H9 (cell line): ENCODE measurements at regions not wholly inside any gene's neighbourhood (a gene's known extent, or its start where the extent isn't known, plus 50 kb on each side); places are given as distances from the start of the nearest gene placed in this dataset.

Experiments used
- DNase-seq: peaks from one replicate; pipeline ENCODE4 v3.0.0-alpha.2; 2017
- H2AFZ ChIP-seq: one replicate; pipeline ENCODE4 v1.6.1; 2013; ENCODE audit warnings: mild to moderate bottlenecking, low read length, control low read depth, moderate library complexity
- H2AK5ac ChIP-seq: 2 replicates; pipeline ENCODE4 v1.6.1; 2013; ENCODE audit warnings: low read length, control low read depth, mixed read lengths; ENCODE audit not compliant: insufficient read length
- H2BK120ac ChIP-seq: one replicate; pipeline ENCODE4 v1.6.1; 2013; ENCODE audit warnings: low read depth, mild to moderate bottlenecking, low read length, control low read depth, inconsistent platforms; ENCODE audit not compliant: poor library complexity, severe bottlenecking
- H2BK12ac ChIP-seq: 2 replicates; pipeline ENCODE4 v1.6.1; 2013; ENCODE audit warnings: low read length, control low read depth, mixed read lengths, low read depth; ENCODE audit not compliant: insufficient read length
- H2BK15ac ChIP-seq: 2 replicates; pipeline ENCODE4 v1.6.1; 2013; ENCODE audit warnings: low read depth, low read length, control low read depth
- H2BK20ac ChIP-seq: one replicate; pipeline ENCODE4 v1.6.1; 2013; ENCODE audit warnings: low read depth, mild to moderate bottlenecking, low read length, control low read depth, inconsistent platforms; ENCODE audit not compliant: poor library complexity, severe bottlenecking
- H2BK5ac ChIP-seq: 2 replicates; pipeline ENCODE4 v1.6.1; 2013; ENCODE audit warnings: low read length, control low read depth, mixed read lengths; ENCODE audit not compliant: insufficient read length
- H3K14ac ChIP-seq: 2 replicates; pipeline ENCODE4 v1.6.1; 2013; ENCODE audit warnings: low read length, control low read depth; ENCODE audit not compliant: insufficient read depth
- H3K18ac ChIP-seq: 2 replicates; pipeline ENCODE4 v1.6.1; 2013; ENCODE audit warnings: low read depth, mild to moderate bottlenecking, mixed read lengths, low read length, control low read depth; ENCODE audit not compliant: insufficient read length
- H3K23ac ChIP-seq: 2 replicates; pipeline ENCODE4 v1.6.1; 2013; ENCODE audit warnings: low read length, control low read depth, mixed read lengths, low read depth; ENCODE audit not compliant: insufficient read length
- H3K23me2 ChIP-seq: 2 replicates; pipeline ENCODE4 v1.6.1; 2013; ENCODE audit warnings: low read depth, mild to moderate bottlenecking, mixed read lengths, low read length, control low read depth; ENCODE audit not compliant: insufficient read length, poor library complexity, severe bottlenecking
- H3K27ac ChIP-seq: 2 replicates; pipeline ENCODE4 v1.5.1; 2013; ENCODE audit warnings: low read length, control low read depth, mixed read lengths, low read depth; ENCODE audit not compliant: insufficient read length
- H3K27me3 ChIP-seq: 2 replicates; pipeline ENCODE4 v1.6.1; 2013; ENCODE audit warnings: low read length, control low read depth, inconsistent platforms; ENCODE audit not compliant: insufficient read depth
- H3K4ac ChIP-seq: 2 replicates; pipeline ENCODE4 v1.6.1; 2013; ENCODE audit warnings: low read depth, mild to moderate bottlenecking, control low read depth, inconsistent platforms, low read length, moderate library complexity
- H3K4me1 ChIP-seq: 2 replicates; pipeline ENCODE4 v1.6.1; 2013; ENCODE audit warnings: low read length, control low read depth, inconsistent platforms; ENCODE audit not compliant: insufficient read depth
- H3K4me2 ChIP-seq: 2 replicates; pipeline ENCODE4 v1.6.1; 2013; ENCODE audit warnings: low read length, control low read depth, mixed read lengths; ENCODE audit not compliant: insufficient read length, insufficient read depth
- H3K56ac ChIP-seq: 2 replicates; pipeline ENCODE4 v1.6.1; 2013; ENCODE audit warnings: low read depth, mild to moderate bottlenecking, mixed read lengths, low read length, control low read depth; ENCODE audit not compliant: insufficient read length
- H3K79me1 ChIP-seq: 2 replicates; pipeline ENCODE4 v1.6.1; 2013; ENCODE audit warnings: low read depth, mild to moderate bottlenecking, moderate library complexity, low read length, control low read depth, inconsistent platforms; ENCODE audit not compliant: insufficient read depth, poor library complexity, severe bottlenecking
- H3K79me2 ChIP-seq: 2 replicates; pipeline ENCODE4 v1.6.1; 2013; ENCODE audit warnings: low read length, control low read depth, inconsistent platforms; ENCODE audit not compliant: insufficient read depth
- H3K9ac ChIP-seq: 2 replicates; pipeline ENCODE4 v1.6.1; 2013; ENCODE audit warnings: low read length, control low read depth, mixed read lengths; ENCODE audit not compliant: insufficient read length; ENCODE audit errors: extremely low read depth
- H3K9me3 ChIP-seq: one replicate; pipeline ENCODE4 v1.6.1; 2013; ENCODE audit warnings: low read depth, low read length, inconsistent platforms; ENCODE audit not compliant: control insufficient read depth
- H3T11ph ChIP-seq: one replicate; pipeline ENCODE4 v1.6.1; 2013; ENCODE audit warnings: mild to moderate bottlenecking, low read length, control low read depth, inconsistent platforms
- H4K20me1 ChIP-seq: one replicate; pipeline ENCODE4 v1.6.1; 2013; ENCODE audit not compliant: control insufficient read depth, insufficient read length, insufficient read depth
- H4K5ac ChIP-seq: 2 replicates; pipeline ENCODE4 v1.6.1; 2013; ENCODE audit warnings: low read depth, mild to moderate bottlenecking, mixed read lengths, low read length, control low read depth; ENCODE audit not compliant: insufficient read length
- H4K8ac ChIP-seq: replicated peaks from 2 replicates; pipeline ENCODE4 v1.6.1; 2013; ENCODE audit warnings: low read length, control low read depth, mixed read lengths, low read depth; ENCODE audit not compliant: insufficient read length
- H4K91ac ChIP-seq: 2 replicates; pipeline ENCODE4 v1.6.1; 2013; ENCODE audit warnings: low read depth, mild to moderate bottlenecking, moderate library complexity, mixed read lengths, low read length, control low read depth; ENCODE audit not compliant: insufficient read length
- H3K27ac Mint-ChIP-seq, 3 experiments: 2 replicates in 2 of 3; 3 replicates in 1 of 3; pipeline ENCODE4 v1.8.0; 2020 to 2021; ENCODE audit warnings: mixed read lengths in 3 of 3, mild to moderate bottlenecking in 1 of 3, moderate library complexity in 1 of 3
- H3K27me3 Mint-ChIP-seq: 2 replicates; pipeline ENCODE4 v1.8.0; 2021; ENCODE audit warnings: low read depth, mild to moderate bottlenecking, moderate library complexity, mixed read lengths
- H3K36me3 Mint-ChIP-seq, 3 experiments: 2 replicates in 2 of 3; 3 replicates in 1 of 3; pipeline ENCODE4 v1.8.0; 2020 to 2021; ENCODE audit warnings: low read depth in 3 of 3, mixed read lengths in 3 of 3; ENCODE audit not compliant: insufficient read depth in 1 of 3
- H3K4me1 Mint-ChIP-seq, 2 experiments: 2 replicates each; pipeline ENCODE4 v1.8.0; 2020; ENCODE audit warnings: mixed read lengths in 2 of 2
- H3K4me3 Mint-ChIP-seq, 2 experiments: 2 replicates in 1 of 2; 3 replicates in 1 of 2; pipeline ENCODE4 v1.8.0; 2020 to 2021; ENCODE audit warnings: mild to moderate bottlenecking in 2 of 2, mixed read lengths in 2 of 2, moderate library complexity in 1 of 2
- H3K9me3 Mint-ChIP-seq, 2 experiments: 2 replicates in 1 of 2; 3 replicates in 1 of 2; pipeline ENCODE4 v1.8.0; 2020; ENCODE audit warnings: mild to moderate bottlenecking in 2 of 2, mixed read lengths in 2 of 2, moderate library complexity in 1 of 2
- WGBS: extraction: QIAGEN DNeasy Blood & Tissue Kit; methylation state at CpG from one replicate; pipeline ENCODE4 v1.1.7; 2013; ENCODE audit warnings: missing lambda C conversion rate, low lambda C conversion rate, mixed read lengths; ENCODE audit not compliant: insufficient read length; ENCODE audit errors: extremely low coverage; 5-methylcytosine and 5-hydroxymethylcytosine counted together
- TF ChIP-seq, protein P1 (sequence below): fragments of 200-600 bp; sonication (generic); conservative IDR thresholded peaks from 3 replicates; pipeline ENCODE4 v1.8.0; 2021; ENCODE audit warnings: antibody characterized with exemption, mild to moderate bottlenecking

DNA sequence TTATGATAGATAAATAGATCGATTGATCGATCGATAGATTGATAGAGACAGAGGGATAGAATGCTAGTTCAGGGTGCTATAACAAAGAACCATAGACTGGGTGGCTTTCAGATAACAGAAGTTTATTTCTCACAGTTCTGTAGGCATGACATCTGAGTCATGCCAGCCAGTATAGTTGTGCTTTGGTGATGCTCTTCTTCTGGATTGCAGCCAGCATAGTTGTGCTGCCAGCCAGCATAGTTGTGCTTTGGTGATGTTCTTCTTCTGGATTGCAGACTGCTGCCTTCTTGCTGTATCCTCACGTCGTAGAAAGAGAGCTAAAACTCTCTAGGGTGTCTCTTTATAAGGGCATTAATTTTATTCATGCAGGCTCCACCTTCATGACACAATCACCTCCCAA, 860.8 kb downstream of the BRINP3 start:
- H3K4me3 Mint-ChIP-seq = no peak overlapping the region
- Histone ChIP-seq H3K9ac (no peak overlapping the region), H3K23me2 (no peaks in the 10 kb centered on the region), H4K20me1 (no peaks in the 10 kb centered on the region), H2BK12ac (no peak overlapping the region), H2AFZ (no peak overlapping the region), H3K23ac (no peak overlapping the region), H3K4me1 (no peaks in the 10 kb centered on the region), H3K56ac (no peak overlapping the region), H2BK5ac (no peak overlapping the region), H3T11ph (no peak overlapping the region), H3K18ac (no peak overlapping the region), H3K27ac (no peak overlapping the region), H3K9me3 (no peaks in the 10 kb centered on the region), H4K8ac (no peak overlapping the region), H3K4ac (no peak overlapping the region), H3K27me3 (no peaks in the 10 kb centered on the region), H4K5ac (no peak overlapping the region), H2BK120ac (no peak overlapping the region), H3K4me2 (no peak overlapping the region), H2BK15ac (no peak overlapping the region), H2BK20ac (no peak overlapping the region), H3K79me1 (no peaks in the 10 kb centered on the region), H3K79me2 (no peaks in the 10 kb centered on the region), H3K14ac (no peak overlapping the region), H2AK5ac (no peak overlapping the region), H4K91ac (no peak overlapping the region)
- peaks cover 3 to 5% of the 10 kb centered on the region in 2 experiments; a peak in 3 of 5 replicates for H3K9me3 Mint-ChIP-seq
- H3K27ac Mint-ChIP-seq = no peak overlapping the region; a peak in 1 of 7 replicates
- no peaks in the 10 kb centered on the region for H3K36me3 Mint-ChIP-seq
- WGBS = 100% methylated on average over 3 of the region's 5 CpGs
- H3K27me3 Mint-ChIP-seq = no peaks in the 10 kb centered on the region
- TF ChIP-seq, protein P1, sequence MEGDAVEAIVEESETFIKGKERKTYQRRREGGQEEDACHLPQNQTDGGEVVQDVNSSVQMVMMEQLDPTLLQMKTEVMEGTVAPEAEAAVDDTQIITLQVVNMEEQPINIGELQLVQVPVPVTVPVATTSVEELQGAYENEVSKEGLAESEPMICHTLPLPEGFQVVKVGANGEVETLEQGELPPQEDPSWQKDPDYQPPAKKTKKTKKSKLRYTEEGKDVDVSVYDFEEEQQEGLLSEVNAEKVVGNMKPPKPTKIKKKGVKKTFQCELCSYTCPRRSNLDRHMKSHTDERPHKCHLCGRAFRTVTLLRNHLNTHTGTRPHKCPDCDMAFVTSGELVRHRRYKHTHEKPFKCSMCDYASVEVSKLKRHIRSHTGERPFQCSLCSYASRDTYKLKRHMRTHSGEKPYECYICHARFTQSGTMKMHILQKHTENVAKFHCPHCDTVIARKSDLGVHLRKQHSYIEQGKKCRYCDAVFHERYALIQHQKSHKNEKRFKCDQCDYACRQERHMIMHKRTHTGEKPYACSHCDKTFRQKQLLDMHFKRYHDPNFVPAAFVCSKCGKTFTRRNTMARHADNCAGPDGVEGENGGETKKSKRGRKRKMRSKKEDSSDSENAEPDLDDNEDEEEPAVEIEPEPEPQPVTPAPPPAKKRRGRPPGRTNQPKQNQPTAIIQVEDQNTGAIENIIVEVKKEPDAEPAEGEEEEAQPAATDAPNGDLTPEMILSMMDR = no peak
- DNase-seq = no peak
- no peaks in the 10 kb centered on the region for H3K4me1 Mint-ChIP-seq
